SK-N-SH (cell line): ENCODE measurements at regions not wholly inside any gene's neighbourhood (a gene's known extent, or its start where the extent isn't known, plus 50 kb on each side); places are given as distances from the start of the nearest gene placed in this dataset.

Experiments used
- CTCF ChIA-PET: fragments of 300-600, 350-600 bp; formaldehyde crosslinking; extraction: SDS; loops from one replicate; lab custom pipeline; 2021; lab: Yijun Ruan, JAX
- POLR2A ChIA-PET: fragments of 350-600 bp; sonication (Branson Sonifier 250); formaldehyde crosslinking; extraction: SDS; loops from one replicate; lab custom pipeline; 2020; ENCODE audit warnings: antibody characterized with exemption, inconsistent platforms; lab: Yijun Ruan, JAX
- DNase-seq: peaks from one replicate; pipeline ENCODE4 v3.0.0; 2012
- H2AFZ ChIP-seq: fragments of 200-600 bp; sonication (generic); 2 replicates; pipeline ENCODE4 v1.8.1; 2016; ENCODE audit warnings: antibody characterized with exemption, mild to moderate bottlenecking, low read depth
- H3F3A ChIP-seq: fragments of 200-600 bp; sonication (generic); replicated peaks from 2 replicates; pipeline ENCODE3; 2016; ENCODE audit warnings: antibody characterized with exemption, mild to moderate bottlenecking; ENCODE audit not compliant: insufficient read depth
- H3K27ac ChIP-seq, 2 experiments: fragments of 200-500 bp in 1 of 2; fragments of 200-600 bp in 1 of 2; sonication (Bioruptor generic) in 1 of 2; sonication (generic), shearing (Covaris generic) in 1 of 2; 2 replicates each; pipeline versions ENCODE4 v1.5.1 to v1.6.1; 2014 to 2016; ENCODE audit warnings: low read depth in 2 of 2, inconsistent platforms in 1 of 2, low read length in 1 of 2, mild to moderate bottlenecking in 1 of 2, mixed read lengths in 1 of 2
- H3K27me3 ChIP-seq: fragments of 200-600 bp; sonication (generic), shearing (Covaris generic); 2 replicates; pipeline ENCODE4 v1.6.1; 2016; ENCODE audit warnings: mixed run types; ENCODE audit not compliant: insufficient read depth
- H3K36me3 ChIP-seq, 2 experiments: fragments of 200-500 bp in 1 of 2; fragments of 200-600 bp in 1 of 2; sonication (Bioruptor generic) in 1 of 2; sonication (generic) in 1 of 2; replicated peaks in 1 of 2; 2 replicates each; pipeline versions ENCODE3 to v1.5.1; 2014 to 2016; ENCODE audit warnings: low read length in 1 of 2, mild to moderate bottlenecking in 1 of 2; ENCODE audit not compliant: insufficient read depth in 2 of 2, control insufficient read depth in 1 of 2
- H3K4me1 ChIP-seq, 2 experiments: fragments of 200-500 bp in 1 of 2; fragments of 200-600 bp in 1 of 2; sonication (Bioruptor generic) in 1 of 2; sonication (generic), shearing (Covaris generic) in 1 of 2; 2 replicates each; pipeline versions ENCODE4 v1.5.1 to v1.6.1; 2014 to 2016; ENCODE audit warnings: low read depth in 1 of 2, low read length in 1 of 2, mixed run types in 1 of 2; ENCODE audit not compliant: insufficient read depth in 2 of 2, control insufficient read depth in 1 of 2
- H3K4me2 ChIP-seq: fragments of 200-600 bp; sonication (generic), shearing (Covaris generic); 2 replicates; pipeline ENCODE4 v1.6.1; 2017; ENCODE audit warnings: mixed run types
- H3K4me3 ChIP-seq, 2 experiments: fragments of 200-500 bp in 1 of 2; fragments of 200-600 bp in 1 of 2; sonication (Bioruptor generic) in 1 of 2; sonication (generic), shearing (Covaris generic) in 1 of 2; 2 replicates each; pipeline versions ENCODE4 v1.5.1 to v1.8.1; 2014 to 2016; ENCODE audit warnings: low read depth in 2 of 2, inconsistent platforms in 1 of 2, low read length in 1 of 2, mild to moderate bottlenecking in 1 of 2, mixed read lengths in 1 of 2, moderate library complexity in 1 of 2
- H3K79me2 ChIP-seq: fragments of 200-600 bp; sonication (generic); 2 replicates; pipeline ENCODE4 v1.8.1; 2017; ENCODE audit warnings: mild to moderate bottlenecking; ENCODE audit not compliant: insufficient read depth
- H3K9ac ChIP-seq: fragments of 200-600 bp; sonication (generic); 2 replicates; pipeline ENCODE4 v1.6.1; 2017; ENCODE audit warnings: mixed run types
- H3K9me2 ChIP-seq: fragments of 200-600 bp; sonication (generic); 2 replicates; pipeline ENCODE4 v1.6.1; 2017; ENCODE audit warnings: mixed run types
- H3K9me3 ChIP-seq: fragments of 200-600 bp; sonication (generic); 2 replicates; pipeline ENCODE4 v1.6.1; 2017; ENCODE audit warnings: mixed run types, mild to moderate bottlenecking, moderate library complexity
- H4K20me1 ChIP-seq: fragments of 200-600 bp; sonication (generic); 2 replicates; pipeline ENCODE4 v1.6.1; 2017; ENCODE audit warnings: mild to moderate bottlenecking, mixed run types; ENCODE audit not compliant: insufficient read depth
- EP300 ChIP-seq, 2 experiments: IDR thresholded peaks; 2 replicates each; pipeline versions ENCODE4 v1.4.0 to v1.6.1; 2012; ENCODE audit warnings: borderline replicate concordance in 1 of 2, low read depth in 1 of 2, low read length in 1 of 2
- FOXM1 ChIP-seq: IDR thresholded peaks from 2 replicates; pipeline ENCODE4 v1.4.0; 2012; ENCODE audit warnings: low read depth, mild to moderate bottlenecking
- GABPA ChIP-seq: IDR thresholded peaks from 2 replicates; pipeline ENCODE4 v1.4.0; 2012; ENCODE audit warnings: low read depth, mild to moderate bottlenecking
- NRF1 ChIP-seq: IDR thresholded peaks from 2 replicates; pipeline ENCODE4 v1.6.1; 2012; ENCODE audit warnings: low read depth, mild to moderate bottlenecking, low read length
- POLR2AphosphoS5 ChIP-seq: IDR thresholded peaks from 2 replicates; pipeline ENCODE4 v1.6.1; 2012; ENCODE audit warnings: low read depth, low read length
- RFX5 ChIP-seq: IDR thresholded peaks from 2 replicates; pipeline ENCODE4 v1.6.1; 2012; ENCODE audit warnings: mild to moderate bottlenecking, improper control_type of control experiment, low read length
- RXRA ChIP-seq: IDR thresholded peaks from 2 replicates; pipeline ENCODE4 v1.4.0; 2012; ENCODE audit warnings: low read depth, mild to moderate bottlenecking, borderline replicate concordance
- SIN3A ChIP-seq: IDR thresholded peaks from 2 replicates; pipeline ENCODE4 v1.6.1; 2012; ENCODE audit warnings: low read depth, mild to moderate bottlenecking, low read length, moderate library complexity, borderline replicate concordance
- TCF12 ChIP-seq: IDR thresholded peaks from 2 replicates; pipeline ENCODE4 v1.4.0; 2012
- YY1 ChIP-seq: IDR thresholded peaks from 2 replicates; pipeline ENCODE4 v1.4.0; 2012; ENCODE audit warnings: low read depth, mild to moderate bottlenecking
- WGBS: methylation state at CpG from one replicate; pipeline ENCODE4 v1.1.6; 2017; ENCODE audit warnings: low lambda C conversion rate; 5-methylcytosine and 5-hydroxymethylcytosine counted together
- TF ChIP-seq, protein P1 (sequence below): IDR thresholded peaks from 2 replicates; pipeline ENCODE4 v1.6.1; 2012; ENCODE audit warnings: mild to moderate bottlenecking, low read depth, low read length, moderate library complexity
- TF ChIP-seq, protein P2 (sequence below): fragments of 200-600 bp; sonication (generic); IDR thresholded peaks from 2 replicates; pipeline ENCODE4 v1.6.1; 2017; ENCODE audit warnings: antibody characterized with exemption, mild to moderate bottlenecking, moderate library complexity
- TF ChIP-seq, protein P3 (sequence below): IDR thresholded peaks from 2 replicates; pipeline ENCODE4 v1.4.0; 2012; ENCODE audit warnings: low read depth
- TF ChIP-seq, protein P4 (sequence below): IDR thresholded peaks from 2 replicates; pipeline ENCODE4 v1.4.0; 2012; ENCODE audit warnings: low read depth, borderline replicate concordance
- TF ChIP-seq, protein P5 (sequence below): IDR thresholded peaks from 2 replicates; pipeline ENCODE4 v1.4.0; 2012; ENCODE audit warnings: low read depth, borderline replicate concordance
- TF ChIP-seq, protein P6 (sequence below): fragments of 150-350 bp; IDR thresholded peaks from 2 replicates; pipeline ENCODE4 v1.6.1; 2016; ENCODE audit warnings: mild to moderate bottlenecking, low read depth, low read length

DNA sequence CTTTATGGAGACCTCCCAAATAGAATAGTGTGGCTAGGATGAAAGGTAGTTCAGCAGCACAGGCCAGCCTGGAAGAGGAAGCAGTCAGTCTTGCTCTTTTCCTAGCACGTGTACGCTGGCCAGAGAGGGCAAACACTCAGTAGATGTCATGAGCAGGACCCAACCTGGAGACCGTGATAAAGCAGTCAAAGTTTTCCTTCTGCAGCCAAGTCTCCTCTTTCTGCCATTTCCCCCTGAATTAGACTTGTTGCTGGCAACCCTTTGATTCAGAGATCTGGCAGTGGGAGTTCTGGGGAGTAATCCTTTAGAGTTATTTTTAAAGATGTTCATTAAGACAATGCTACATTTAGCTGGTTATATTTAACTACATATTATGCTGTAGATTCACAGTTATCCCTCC lies 183.7 kb downstream of the EXOC5 start:
- POLR2A ChIA-PET, result no interaction called here
- TF ChIP-seq NRF1, result no peak
- TF ChIP-seq SIN3A, result no peak
- TF ChIP-seq RXRA, result no peak
- TF ChIP-seq, protein P1, sequence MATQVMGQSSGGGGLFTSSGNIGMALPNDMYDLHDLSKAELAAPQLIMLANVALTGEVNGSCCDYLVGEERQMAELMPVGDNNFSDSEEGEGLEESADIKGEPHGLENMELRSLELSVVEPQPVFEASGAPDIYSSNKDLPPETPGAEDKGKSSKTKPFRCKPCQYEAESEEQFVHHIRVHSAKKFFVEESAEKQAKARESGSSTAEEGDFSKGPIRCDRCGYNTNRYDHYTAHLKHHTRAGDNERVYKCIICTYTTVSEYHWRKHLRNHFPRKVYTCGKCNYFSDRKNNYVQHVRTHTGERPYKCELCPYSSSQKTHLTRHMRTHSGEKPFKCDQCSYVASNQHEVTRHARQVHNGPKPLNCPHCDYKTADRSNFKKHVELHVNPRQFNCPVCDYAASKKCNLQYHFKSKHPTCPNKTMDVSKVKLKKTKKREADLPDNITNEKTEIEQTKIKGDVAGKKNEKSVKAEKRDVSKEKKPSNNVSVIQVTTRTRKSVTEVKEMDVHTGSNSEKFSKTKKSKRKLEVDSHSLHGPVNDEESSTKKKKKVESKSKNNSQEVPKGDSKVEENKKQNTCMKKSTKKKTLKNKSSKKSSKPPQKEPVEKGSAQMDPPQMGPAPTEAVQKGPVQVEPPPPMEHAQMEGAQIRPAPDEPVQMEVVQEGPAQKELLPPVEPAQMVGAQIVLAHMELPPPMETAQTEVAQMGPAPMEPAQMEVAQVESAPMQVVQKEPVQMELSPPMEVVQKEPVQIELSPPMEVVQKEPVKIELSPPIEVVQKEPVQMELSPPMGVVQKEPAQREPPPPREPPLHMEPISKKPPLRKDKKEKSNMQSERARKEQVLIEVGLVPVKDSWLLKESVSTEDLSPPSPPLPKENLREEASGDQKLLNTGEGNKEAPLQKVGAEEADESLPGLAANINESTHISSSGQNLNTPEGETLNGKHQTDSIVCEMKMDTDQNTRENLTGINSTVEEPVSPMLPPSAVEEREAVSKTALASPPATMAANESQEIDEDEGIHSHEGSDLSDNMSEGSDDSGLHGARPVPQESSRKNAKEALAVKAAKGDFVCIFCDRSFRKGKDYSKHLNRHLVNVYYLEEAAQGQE, result no peak
- TF ChIP-seq, protein P2, sequence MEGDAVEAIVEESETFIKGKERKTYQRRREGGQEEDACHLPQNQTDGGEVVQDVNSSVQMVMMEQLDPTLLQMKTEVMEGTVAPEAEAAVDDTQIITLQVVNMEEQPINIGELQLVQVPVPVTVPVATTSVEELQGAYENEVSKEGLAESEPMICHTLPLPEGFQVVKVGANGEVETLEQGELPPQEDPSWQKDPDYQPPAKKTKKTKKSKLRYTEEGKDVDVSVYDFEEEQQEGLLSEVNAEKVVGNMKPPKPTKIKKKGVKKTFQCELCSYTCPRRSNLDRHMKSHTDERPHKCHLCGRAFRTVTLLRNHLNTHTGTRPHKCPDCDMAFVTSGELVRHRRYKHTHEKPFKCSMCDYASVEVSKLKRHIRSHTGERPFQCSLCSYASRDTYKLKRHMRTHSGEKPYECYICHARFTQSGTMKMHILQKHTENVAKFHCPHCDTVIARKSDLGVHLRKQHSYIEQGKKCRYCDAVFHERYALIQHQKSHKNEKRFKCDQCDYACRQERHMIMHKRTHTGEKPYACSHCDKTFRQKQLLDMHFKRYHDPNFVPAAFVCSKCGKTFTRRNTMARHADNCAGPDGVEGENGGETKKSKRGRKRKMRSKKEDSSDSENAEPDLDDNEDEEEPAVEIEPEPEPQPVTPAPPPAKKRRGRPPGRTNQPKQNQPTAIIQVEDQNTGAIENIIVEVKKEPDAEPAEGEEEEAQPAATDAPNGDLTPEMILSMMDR, result no peak
- no peak for TF ChIP-seq EP300 (IDR thresholded peaks at IDR 0.05; ENCODE audit: borderline replicate concordance in 1 of 2, low read depth in 1 of 2, low read length in 1 of 2)
- TF ChIP-seq, protein P3, sequence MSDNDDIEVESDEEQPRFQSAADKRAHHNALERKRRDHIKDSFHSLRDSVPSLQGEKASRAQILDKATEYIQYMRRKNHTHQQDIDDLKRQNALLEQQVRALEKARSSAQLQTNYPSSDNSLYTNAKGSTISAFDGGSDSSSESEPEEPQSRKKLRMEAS, result no peak
- no peak for TF ChIP-seq YY1
- TF ChIP-seq, all 33 proteins: peak for 0
- no peak overlapping the region for H2AFZ ChIP-seq

DNA sequence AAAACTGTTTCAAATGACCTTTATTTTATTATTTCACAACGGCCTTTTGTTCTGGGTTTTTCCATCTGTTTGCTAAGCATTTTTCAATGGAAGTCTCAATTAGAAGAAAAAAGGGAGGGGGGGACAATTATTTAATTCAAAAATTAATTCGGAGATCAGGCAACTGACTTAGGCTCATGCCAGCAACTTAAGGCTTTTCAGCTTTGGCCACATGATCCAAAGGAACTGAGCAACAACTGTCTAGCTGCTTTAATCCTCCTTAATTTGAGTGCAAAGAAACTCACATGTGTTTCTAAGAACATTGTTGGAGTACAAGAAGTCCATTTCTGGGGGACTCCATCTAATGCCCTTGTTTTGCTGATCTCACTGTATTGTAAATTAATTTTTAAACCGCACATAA lies 188.0 kb downstream of the EXOC5 start:
- no peak overlapping the region for H3K4me2 ChIP-seq
- no peaks in the 10 kb centered on the region for H3K79me2 ChIP-seq
- H3K27me3 ChIP-seq, result no peaks in the 10 kb centered on the region
- POLR2A ChIA-PET, result no interaction called here
- no peak overlapping the region for H3K9ac ChIP-seq
- H3K36me3 ChIP-seq, result no peaks in the 10 kb centered on the region
- H3K4me3 ChIP-seq, result no peak overlapping the region
- no peaks in the 10 kb centered on the region; a peak in 1 of 4 replicates for H3K4me1 ChIP-seq
- WGBS, result 21% methylated on average over 3 of the region's 3 CpGs
- TF ChIP-seq, protein P4, sequence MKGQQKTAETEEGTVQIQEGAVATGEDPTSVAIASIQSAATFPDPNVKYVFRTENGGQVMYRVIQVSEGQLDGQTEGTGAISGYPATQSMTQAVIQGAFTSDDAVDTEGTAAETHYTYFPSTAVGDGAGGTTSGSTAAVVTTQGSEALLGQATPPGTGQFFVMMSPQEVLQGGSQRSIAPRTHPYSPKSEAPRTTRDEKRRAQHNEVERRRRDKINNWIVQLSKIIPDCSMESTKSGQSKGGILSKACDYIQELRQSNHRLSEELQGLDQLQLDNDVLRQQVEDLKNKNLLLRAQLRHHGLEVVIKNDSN, result no peak
- TF ChIP-seq SIN3A (no peak), TCF12 (no peak), RXRA (no peak), FOXM1 (no peak), GABPA (no peak), POLR2AphosphoS5 (no peak), RFX5 (no peak)
- TF ChIP-seq, protein P5, sequence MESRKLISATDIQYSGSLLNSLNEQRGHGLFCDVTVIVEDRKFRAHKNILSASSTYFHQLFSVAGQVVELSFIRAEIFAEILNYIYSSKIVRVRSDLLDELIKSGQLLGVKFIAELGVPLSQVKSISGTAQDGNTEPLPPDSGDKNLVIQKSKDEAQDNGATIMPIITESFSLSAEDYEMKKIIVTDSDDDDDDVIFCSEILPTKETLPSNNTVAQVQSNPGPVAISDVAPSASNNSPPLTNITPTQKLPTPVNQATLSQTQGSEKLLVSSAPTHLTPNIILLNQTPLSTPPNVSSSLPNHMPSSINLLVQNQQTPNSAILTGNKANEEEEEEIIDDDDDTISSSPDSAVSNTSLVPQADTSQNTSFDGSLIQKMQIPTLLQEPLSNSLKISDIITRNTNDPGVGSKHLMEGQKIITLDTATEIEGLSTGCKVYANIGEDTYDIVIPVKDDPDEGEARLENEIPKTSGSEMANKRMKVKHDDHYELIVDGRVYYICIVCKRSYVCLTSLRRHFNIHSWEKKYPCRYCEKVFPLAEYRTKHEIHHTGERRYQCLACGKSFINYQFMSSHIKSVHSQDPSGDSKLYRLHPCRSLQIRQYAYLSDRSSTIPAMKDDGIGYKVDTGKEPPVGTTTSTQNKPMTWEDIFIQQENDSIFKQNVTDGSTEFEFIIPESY, result no peak
- TF ChIP-seq, protein P6, sequence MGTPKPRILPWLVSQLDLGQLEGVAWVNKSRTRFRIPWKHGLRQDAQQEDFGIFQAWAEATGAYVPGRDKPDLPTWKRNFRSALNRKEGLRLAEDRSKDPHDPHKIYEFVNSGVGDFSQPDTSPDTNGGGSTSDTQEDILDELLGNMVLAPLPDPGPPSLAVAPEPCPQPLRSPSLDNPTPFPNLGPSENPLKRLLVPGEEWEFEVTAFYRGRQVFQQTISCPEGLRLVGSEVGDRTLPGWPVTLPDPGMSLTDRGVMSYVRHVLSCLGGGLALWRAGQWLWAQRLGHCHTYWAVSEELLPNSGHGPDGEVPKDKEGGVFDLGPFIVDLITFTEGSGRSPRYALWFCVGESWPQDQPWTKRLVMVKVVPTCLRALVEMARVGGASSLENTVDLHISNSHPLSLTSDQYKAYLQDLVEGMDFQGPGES, result no peak
- no peaks in the 10 kb centered on the region for H3K9me3 ChIP-seq
- CTCF ChIA-PET, result no interaction called here
- H2AFZ ChIP-seq, result no peak overlapping the region
- no peak overlapping the region for H3K27ac ChIP-seq
- DNase-seq, result no peak
- H3F3A ChIP-seq, result no peaks in the 10 kb centered on the region
- H3K9me2 ChIP-seq, result no peaks in the 10 kb centered on the region
- no peaks in the 10 kb centered on the region for H4K20me1 ChIP-seq

More for the DNA sequence above, 183.7 kb downstream of the EXOC5 start:
- WGBS, result 61% methylated on average over 3 of the region's 3 CpGs
- Histone ChIP-seq H3K4me3 (no peak overlapping the region), H3K4me1 (no peaks in the 10 kb centered on the region; a peak in 1 of 4 replicates), H3K9me2 (no peaks in the 10 kb centered on the region), H3K27ac (no peak overlapping the region), H3K27me3 (no peaks in the 10 kb centered on the region), H3F3A (no peaks in the 10 kb centered on the region), H3K9me3 (no peaks in the 10 kb centered on the region), H3K4me2 (no peak overlapping the region), H3K36me3 (no peaks in the 10 kb centered on the region), H4K20me1 (no peaks in the 10 kb centered on the region), H3K79me2 (no peaks in the 10 kb centered on the region), H3K9ac (no peak overlapping the region)
- CTCF ChIA-PET, result no interaction called here
- no peak for DNase-seq
